Stimulated activated CD4-positive, alpha-beta T cell treated with anti-CD3 and anti-CD28 coated beads, TNF-alpha, amount 100 ng/mL, for 24 hours (primary cell): ENCODE measurements at regions not wholly inside any gene's neighbourhood (a gene's known extent, or its start where the extent isn't known, plus 50 kb on each side); places are given as distances from the start of the nearest gene placed in this dataset.

Source experiments
- DNase-seq, 3 experiments: peaks; one replicate each; pipeline ENCODE4 v3.0.0-alpha.2; 2020; ENCODE audit warnings: low read depth in 3 of 3

DNA sequence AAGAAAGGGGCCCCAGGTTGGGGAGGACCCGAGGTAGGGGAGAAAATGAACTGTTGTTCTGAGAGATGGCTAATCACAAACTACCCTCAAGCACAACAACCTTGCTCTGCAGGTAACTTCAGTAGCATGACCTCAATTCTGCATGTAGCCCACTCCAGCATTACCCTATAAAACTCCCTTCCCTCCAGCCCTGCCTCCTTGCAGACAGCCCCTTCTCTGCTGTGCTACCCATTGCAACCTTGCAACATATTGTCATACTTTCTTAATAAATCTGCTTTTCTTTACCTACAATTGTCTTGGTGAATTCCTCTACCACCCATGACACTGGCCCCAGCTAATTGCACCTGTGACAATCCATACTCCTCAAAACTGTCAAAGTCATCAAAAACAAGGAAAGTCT, 428.9 kb downstream of the MATN1 start:
- no peak for DNase-seq

DNA sequence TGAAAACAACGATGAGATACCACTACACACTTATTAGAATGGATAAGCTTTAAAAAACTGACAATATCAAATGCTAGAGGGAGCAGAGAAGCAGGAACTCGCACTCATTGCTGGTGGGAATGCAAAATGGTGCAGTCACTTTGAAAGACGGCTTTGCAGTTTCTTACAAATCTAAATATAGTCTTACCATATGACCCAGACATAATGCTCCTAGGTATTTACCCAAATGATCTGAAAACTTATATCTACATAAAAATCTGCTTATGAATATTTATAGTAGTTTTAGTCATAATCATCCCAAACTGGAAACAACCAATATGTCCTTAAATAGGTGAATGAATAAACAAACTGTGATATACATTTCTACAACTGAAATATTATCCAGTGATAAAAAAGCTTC, 430.9 kb downstream of the MATN1 start:
- no peak for DNase-seq

DNA sequence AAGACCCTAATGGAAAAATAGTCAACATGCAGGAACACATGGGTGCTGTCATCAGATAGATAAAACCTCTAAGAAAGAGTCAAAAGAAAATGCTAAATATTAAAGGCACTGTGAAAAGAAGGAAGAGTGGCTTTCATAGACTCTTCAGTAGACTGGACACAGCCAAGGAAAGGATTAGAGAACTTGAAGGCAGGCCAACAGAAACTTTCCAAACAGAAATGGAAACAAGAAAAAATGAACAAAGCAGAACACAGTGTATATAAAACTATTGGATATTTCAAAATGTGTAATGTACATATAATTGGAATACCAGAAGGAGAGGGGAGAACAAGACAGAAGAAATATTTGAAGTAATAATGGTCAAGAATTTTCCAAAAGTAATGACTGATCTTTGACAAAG, 431.9 kb downstream of the MATN1 start:
- DNase-seq = no peak

DNA sequence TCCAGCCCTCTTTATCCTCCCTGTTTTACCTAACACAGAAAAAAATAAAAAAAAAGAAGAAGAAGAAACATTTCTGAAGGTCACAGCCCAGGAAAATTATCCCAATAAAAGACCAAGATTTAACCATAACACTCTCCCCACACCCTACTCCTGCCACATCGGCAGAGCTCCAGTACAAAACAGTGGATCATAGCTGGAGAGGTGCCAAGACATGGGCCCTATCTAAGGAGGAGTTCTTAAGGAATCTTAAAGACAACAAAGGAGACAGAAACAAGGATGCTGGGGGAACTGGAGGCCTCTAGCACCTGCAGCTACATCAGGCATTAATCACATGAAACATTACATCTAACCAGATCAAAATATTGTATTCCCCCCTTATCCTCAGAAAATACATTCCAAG, 432.8 kb downstream of the MATN1 start:
- DNase-seq = no peak

DNA sequence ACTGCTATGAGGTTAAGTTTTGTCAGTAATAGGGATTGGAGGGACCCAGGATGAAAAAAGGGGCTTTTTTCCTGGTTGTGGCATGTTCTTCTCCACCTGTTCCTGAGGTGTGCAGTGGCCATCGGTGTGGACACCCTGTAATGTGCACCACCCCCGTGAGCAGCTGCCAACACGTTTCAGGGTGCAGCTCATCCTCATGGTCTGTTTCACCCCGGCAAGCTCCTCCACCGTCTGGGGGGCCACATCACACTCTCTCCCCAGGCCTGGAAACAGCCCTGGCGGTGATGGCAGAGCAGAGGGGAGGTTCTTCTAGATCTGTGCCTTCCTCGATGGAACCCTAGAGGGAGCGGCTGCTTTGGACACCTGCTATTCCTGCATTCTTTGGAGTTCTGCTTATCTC, 435.4 kb downstream of the MATN1 start:
- DNase-seq = no peak

DNA sequence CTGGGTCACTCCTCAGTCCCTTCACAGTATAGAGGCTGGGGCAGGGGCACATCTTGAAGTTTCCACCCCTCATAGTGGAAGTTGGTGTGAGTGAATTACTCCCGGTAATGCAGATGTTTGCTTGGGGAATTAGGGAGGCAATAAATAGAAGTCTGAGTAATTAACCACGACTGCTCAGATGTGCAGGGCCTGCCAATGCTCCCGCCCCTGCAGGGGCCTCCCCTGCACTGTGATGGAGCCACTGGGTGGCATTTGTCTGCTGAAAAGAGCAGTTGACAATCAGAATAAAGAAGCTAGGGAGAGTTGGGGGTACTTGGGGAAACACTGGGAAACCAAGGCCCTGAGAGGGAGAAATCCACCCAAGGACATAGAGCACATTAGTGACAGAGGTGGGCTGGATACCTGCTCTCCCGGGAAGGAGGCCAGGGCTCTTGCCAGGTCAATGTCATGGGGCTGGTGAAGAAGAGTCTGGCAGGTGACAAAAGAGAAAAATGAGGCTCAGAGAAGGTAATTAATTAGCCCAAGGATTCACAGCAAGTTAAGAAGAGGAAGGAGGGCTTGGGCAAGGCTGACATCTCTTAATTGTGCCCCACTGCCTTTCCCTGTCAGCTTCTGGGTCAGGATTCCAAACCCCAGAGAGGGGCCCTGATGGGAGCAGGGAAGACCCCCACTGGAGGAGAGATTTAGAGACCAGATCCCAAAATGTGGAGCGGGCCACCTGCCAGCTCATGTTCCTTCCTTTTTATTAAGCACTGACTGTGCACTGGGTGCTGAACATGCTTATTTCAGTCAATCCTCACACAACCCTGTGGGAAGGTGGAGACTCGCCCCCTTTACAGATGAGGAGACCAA, 436.2 kb downstream of the MATN1 start:
- DNase-seq = no peak

DNA sequence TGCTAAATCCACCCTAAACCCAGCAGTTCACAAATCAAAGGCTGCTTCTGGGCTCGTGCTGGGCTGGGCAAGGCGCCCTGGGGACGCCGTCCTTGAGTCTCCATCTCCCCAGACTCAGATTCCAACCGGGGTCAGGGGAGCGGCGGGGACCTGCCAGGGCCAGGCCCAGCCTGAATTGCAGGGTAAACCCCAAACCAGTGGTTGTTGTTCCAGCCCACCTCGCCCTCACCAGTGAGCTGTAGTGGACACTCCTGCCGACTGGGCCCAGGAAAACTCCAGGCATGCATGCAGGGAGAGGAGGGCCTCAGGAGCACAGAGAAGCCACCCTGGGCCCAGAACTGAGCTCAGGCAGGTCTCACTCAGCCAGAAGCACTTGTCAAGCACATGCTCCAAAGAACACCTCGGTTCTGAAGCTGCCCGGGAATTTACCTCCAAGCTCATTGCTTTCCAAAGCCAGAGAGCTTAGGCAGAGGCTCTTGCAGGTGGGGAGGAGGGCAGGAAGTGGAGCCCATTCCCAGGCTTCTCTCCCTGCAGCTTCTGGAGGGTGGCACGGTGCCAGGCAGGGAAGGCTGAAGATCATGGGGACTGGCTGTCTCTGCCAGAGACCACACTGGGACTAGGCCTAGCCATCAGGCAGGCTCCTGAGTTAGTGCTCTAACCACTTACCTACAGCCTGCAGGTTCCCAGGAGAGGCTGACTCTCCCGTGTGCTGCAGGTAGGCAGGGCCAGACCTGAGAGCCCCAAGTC, 437.0 kb downstream of the MATN1 start:
- no peak for DNase-seq

DNA sequence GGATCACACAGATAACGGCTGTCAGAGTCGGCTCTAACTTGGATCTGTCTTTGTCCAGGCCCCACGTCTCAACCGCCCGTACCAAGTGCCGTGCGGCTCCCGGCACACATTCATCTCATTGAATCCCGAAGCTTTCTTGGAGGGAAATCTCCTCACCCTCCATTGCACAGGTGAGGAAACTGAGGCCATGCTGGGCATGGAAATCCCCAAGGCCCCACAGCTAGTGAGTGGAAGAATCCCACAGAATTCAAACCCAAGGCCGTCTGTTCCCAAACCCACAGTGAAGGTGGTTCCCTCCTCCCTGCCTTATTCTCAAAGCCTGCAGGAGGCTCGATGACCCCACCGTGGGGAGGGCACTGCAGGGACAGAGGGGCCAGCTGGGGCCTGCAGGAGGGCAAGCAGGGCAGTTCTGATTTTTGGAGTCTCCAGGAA, 437.9 kb downstream of the MATN1 start:
- no peak for DNase-seq

DNA sequence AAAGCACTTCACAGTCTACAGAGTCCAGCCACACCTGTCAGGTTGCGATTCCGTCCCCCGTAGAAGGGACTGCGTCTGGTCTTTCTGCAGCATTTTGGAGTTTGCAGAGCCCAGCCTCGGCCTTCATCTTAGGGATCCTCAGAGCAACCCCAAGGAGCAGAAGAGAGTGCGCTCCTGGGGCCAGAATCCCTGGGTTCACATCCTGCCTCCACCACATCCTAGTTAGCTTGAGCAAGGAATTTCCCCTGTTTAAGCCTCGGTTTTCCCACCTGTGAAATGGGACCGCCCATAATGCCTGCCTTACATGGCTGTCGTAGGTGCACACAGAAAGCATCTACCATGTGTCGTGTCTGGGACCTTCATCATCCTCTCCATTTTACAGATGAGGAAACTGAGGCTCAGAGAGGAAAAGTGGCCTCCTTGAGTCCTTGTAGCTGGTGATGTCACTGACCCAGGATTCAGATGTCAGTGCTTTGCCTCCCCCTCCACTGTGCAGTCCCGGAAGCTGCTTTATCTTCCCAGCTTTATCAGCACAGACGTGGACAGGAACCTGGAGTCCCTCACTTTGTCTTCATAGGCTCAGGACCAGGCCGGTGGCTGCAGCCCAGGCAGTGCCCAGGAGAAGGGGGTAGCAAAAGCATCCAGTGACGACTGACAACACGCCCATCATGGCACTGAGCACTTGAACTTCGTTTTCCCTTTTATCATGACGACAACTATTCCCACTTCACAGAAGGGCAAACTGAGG, 438.5 kb downstream of the MATN1 start:
- DNase-seq = no peak

DNA sequence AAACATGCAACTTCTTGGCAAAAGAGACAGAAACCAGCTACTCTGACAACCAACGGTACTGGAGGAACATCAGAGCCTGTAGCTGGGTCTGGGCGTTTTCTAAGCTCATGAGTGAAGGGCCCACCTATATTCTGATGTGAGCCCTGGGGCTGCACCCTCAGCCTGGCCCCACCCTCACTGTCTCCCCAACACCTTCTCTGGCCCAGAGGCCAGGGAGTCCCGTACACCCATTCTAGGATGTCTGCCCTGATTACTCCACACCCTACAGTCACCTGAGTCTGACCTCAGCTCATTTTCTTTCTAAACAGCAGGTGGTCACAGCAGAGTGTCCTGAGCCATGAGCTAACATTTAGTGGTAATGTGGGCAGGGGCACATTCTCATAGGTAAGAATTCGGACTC, 439.2 kb downstream of the MATN1 start:
- no peak for DNase-seq

DNA sequence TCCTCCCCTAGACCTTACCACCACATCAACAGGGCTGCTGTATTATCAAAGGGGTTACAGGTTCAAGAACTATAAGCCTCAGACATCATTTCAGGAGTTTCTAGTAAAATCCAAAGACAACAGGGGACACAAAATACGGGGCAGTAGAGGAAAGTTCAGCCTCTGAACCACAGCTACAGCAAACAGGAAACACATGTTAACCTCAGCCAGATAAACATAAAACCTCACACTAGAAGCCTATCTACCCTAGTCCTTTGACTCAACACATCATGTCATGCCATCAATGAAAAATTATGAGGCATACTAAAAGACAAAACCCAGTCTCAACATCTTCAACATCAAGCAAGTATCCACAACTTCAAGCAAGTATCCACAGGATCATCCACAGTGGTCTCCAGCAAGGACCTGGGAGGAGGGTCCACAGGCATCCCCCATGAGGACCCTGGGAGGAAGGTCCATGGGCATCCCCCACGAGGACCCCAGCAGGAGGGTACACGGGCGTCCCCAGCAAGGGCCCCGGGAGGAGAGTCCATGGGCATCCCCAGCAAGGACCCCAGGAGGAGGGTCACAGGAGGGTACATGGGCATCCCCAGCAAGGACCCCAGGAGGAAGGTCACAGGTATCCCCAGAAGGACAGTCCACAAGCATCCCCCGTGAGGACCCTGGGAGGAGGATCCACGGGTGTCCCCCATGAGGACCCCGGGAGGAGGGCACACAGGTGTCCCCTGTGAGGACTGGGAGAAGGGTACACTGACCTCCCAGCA, 440.0 kb downstream of the MATN1 start:
- no peak for DNase-seq

DNA sequence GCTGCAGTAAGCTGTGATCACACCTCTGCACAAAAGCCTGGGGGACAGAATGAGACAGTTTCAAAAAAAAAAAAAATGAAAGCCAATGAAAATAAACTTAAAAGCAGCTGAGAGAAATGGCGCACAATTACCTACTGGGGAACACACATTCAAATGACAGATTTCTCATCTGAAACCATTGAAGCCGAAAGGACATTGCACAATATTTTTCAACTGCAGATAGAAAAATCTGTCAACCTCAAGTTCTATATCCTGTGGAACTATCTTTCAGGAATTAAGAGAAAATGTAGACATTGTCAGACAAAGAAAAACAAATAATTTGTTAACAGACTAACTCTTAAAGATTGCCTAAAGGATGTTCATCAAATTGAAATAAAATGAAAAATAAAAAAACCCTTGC, 442.8 kb downstream of the MATN1 start:
- no peak for DNase-seq

DNA sequence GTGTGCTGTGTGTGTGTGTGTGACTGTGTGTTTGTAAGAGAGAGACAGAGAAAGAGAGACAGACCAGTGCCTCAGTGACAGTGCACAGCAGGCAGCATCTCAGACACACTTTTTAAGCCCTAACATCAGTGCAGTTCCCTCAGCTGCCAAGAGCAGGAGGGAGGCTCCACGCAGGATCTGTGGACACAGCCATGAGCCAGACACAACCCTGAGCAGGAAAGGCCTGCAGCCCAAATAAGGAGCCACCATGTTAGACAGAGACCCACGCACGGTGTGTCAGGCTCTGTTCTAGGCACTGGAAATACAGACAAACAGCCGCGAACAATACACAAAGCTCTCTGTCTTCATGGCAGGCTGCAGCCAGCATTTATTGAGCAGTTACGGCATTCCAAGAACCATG, 445.5 kb downstream of the MATN1 start:
- DNase-seq = no peak

DNA sequence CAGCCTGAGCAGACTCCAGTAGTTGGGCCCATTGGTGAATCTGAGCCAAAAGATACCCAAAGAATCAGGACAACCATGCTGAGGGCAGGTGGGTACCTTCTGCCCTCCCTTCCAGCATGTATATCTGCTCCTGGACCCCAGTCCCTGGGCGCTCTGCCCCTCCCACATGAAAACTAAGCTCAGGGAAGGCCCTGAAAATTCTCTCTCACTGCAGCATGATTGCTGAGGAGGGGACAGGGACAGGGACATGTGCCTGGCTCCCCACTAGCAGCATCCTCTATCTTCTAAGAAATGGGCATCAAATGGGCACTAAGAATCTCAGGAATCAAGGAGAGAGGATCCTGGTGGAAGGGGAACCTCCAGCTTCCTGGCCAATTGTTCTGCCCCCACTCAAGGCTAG, 446.0 kb downstream of the MATN1 start:
- DNase-seq = no peak

DNA sequence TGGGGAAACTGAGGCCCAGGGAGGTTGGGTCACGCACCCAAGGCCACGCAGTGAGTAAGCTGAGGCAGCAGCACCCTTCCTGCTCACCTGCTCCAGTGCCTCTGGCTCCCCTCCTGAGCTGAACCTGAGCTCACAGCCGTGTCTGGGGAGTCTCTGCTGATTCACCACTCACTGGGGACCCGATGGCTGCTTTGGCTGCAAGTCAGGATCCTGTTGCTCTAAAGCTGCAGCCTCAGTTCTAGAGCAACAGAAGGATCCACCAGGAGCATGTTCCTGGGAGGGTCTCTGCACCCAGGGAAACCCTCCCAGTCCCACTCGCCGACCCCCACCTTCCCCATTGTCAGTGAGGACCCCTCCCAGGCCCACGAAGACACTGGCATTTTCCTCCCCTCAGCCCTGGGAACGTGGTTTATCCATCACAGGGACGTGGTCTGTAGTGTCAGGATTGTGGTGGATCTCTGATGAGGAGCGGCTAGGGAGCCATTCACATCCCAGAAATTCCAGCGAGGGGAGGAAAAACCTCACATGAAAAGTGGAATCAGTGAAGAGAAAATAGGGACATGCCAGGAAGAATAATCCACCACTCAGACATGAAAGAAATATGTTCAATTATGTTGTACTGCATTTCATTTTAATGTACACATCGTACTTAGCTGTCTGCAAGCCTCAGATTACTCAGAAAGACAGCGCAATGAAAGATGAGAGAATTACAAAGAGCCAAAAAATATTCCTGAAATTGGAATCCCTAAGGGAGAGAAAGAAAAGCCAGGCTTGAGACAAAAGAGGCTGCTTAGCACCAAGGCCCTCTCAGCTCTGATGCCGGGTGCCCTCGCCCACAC, 447.2 kb downstream of the MATN1 start:
- no peak for DNase-seq

DNA sequence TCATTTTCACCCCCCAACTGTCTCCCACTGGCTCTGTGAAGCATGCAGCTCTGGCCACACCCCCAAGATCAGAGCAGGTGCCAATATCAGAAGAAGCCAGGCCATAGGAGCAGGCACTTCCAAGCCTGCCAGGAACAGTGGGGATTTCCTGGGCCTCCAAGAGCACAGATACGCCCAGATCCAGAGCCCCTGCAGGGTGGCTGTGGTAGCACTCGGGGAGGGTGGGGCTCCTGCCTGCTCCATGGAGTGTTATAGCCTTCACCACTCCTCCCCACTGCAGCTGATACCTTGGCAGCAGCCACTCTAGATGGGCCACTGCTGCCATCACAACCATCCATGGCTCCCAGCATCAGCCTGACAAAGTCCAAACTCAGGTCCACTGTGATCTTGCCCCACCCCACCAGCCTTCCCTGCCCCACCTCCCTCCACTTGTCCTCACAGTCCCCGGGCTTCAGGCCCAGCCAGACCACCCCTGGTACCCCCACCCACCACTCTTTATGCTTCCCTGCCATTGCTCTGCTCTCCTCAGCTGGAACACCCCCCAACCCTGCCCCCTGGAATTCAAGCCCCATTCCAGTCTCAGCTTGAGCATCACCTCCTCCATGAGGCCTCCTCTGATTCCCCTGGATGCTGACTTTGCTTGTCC, 448.3 kb downstream of the MATN1 start:
- no peak for DNase-seq

DNA sequence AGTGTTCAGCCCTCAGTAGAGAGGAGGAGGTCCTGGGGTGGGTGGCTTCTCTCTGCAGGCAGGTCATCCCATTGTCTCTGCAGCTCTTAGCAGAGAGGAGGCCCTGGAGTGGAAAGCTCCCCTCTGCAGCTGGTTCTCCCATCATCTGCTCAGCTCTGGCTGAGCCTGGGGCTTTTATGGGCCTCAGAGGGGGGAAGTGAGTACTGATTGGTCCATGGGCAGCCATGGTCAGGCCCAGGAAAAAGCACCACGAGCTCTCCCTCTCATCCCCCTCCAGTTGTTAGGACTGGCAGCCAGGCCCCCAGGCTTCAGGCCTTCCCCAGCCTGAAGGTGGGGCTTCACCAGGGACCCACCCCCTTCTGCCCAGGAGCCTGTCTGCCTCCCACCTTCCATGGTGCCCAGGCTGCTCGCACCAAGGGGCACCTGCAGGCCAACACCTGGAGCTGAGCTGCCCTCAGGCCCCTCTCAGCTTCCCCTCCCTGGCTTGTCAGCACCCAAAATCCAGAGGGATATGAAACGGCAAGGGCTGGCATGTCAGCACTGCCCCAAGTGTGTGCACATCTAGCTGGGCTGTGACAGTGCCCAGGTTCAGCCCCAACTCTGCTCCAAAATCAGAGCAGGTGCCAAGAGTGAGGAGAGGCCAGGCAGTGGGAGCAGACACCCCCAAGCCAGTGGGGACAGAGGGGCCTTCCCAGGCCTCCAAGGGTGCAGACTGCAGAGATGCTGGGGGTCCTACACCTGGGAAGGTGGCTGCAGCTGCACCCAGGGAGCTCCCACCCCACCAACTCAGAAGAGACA, 449.0 kb downstream of the MATN1 start:
- DNase-seq = no peak

DNA sequence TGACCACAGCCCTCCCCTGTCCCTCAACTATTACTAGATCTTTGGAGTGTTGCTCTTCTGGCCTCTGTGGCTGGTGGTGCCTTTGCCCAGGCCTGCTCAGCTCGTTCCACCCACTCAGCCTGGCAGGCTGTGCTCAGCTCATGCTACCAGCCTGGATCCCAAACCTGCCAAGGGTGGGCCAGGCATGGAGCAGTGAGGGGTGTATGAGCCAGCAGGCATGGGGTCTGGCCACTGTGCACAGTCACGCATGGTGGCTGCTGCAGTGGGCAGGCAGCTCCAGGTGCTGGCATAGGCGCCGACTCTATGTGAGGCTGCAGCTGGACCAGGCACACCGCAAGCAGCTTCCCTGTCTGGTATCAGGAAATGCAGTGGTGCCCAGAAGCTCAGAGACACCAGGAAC, 449.9 kb downstream of the MATN1 start:
- no peak for DNase-seq

DNA sequence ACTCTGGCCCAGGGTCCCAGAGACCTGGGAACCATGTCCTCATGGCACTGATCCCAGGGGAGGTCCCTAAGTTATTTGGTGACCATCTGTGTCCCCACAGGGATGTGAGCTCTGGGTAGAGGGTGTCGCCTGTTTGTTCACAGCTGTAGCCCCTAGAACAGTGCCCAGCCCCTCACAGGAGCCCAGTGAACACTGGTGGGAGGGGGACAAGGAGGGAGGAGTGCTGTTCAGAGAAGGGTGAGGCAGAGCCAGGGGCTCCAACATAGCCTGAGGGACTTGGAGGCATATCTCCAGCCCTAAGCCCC, 450.4 kb downstream of the MATN1 start:
- no peak for DNase-seq
